SK-N-SH treated with all-trans-retinoic acid at 6 μM for 48 hours (cell line): ENCODE measurements at regions not wholly inside any gene's neighbourhood (a gene's known extent, or its start where the extent isn't known, plus 50 kb on each side); places are given as distances from the start of the nearest gene placed in this dataset.

Experiments used
- ARNTL ChIP-seq: fragments of 450-650 bp; formaldehyde crosslinking; IDR thresholded peaks from 2 replicates; pipeline ENCODE4 v1.5.0; 2020; ENCODE audit warnings: low read depth, mild to moderate bottlenecking, moderate library complexity, borderline replicate concordance
- ZFP30 ChIP-seq: fragments of 450-650 bp; formaldehyde crosslinking; IDR thresholded peaks from 2 replicates; pipeline ENCODE4 v1.5.0; 2022; ENCODE audit warnings: mild to moderate bottlenecking, moderate library complexity

- TF ChIP-seq ZFP30 (CRISPR knock-in tag): no peak
- TF ChIP-seq ARNTL (CRISPR knock-in tag): no peak
Observed at GRCh38 chr6:18532139-18532538, 145.0 kb downstream of the RNF144B start.
